ENCODE measurements at regions not wholly inside any gene's neighbourhood (a gene's known extent, or its start where the extent isn't known, plus 50 kb on each side); places are given as distances from the start of the nearest gene placed in this dataset.
A peak's percentile ranks its signal among the peaks of the same experiment; 100 is the strongest.
"Not testable (repeated sequence)": the region's sequence is repeated elsewhere in the genome, so short reads cannot be mapped to it uniquely, and the experiment has no call there.

DNA sequence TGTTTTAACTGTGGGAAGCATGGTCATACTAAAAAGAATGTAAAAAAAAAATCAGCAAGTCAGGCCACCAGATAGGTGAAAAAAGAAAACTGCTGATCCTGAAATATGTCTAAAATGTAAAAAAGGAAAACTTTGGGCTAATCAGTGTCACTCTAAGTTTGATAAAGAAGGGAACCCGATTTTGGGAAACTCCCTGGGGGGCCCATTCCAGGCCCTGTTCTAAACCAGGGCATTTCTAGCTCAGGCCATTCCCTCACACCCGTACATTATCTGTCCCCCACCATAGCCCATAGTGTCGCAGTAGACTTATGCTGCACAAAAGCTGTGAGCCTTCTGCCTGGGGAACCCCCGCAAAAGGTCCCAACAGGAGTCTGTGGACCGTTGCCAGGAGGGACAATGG is 1219.1 kb upstream of the TPTE start:
- intact Hi-C loops (cut with DNase I); H3K36me3 ChIP-seq (ENCODE audit: insufficient read depth in 1 of 2, low read depth in 1 of 2); H3K27ac ChIP-seq; H3K4me3 ChIP-seq; H3K4me1 ChIP-seq; ATAC-seq; H3K9me3 ChIP-seq; H3K27me3 ChIP-seq (ENCODE audit: insufficient read depth in 3 of 3, low read length in 2 of 3): not testable (repeated sequence)
- 48 to 66% (median 59%) methylated on average over 5 of the region's 5 CpGs for WGBS, 3 donors
- peak in 1 of 2 donors; percentile 10 for DNase-seq

All from psoas muscle (tissue), 7 donors.